Glomerular visceral epithelial cell (primary cell): ENCODE measurements at regions not wholly inside any gene's neighbourhood (a gene's known extent, or its start where the extent isn't known, plus 50 kb on each side); places are given as distances from the start of the nearest gene placed in this dataset.
"Not testable (repeated sequence)": the region's sequence is repeated elsewhere in the genome, so short reads cannot be mapped to it uniquely, and the experiment has no call there.

Experiments used
- DNase-seq: peaks from one replicate; pipeline ENCODE4 v3.0.0-alpha.2; 2016; ENCODE audit errors: extremely low spot score

GRCh38 chr14:105917136-105917932 lies 391.0 kb downstream of the TMEM121 start:
- not testable (repeated sequence) for DNase-seq

- DNase-seq: no peak
These were observed 391.6 kb downstream of the TMEM121 start for GRCh38 chr14:105917933-105918436.

- DNase-seq: no peak
These were observed 392.3 kb downstream of the TMEM121 start for GRCh38 chr14:105918496-105919262.

- no peak for DNase-seq
These were observed 393.2 kb downstream of the TMEM121 start for GRCh38 chr14:105919458-105920150.

GRCh38 chr14:105920151-105920700 lies 393.8 kb downstream of the TMEM121 start:
- DNase-seq: not testable (repeated sequence)

- DNase-seq: not testable (repeated sequence)
These were observed 394.7 kb downstream of the TMEM121 start for GRCh38 chr14:105920803-105921755.

GRCh38 chr14:105921781-105922180 lies 395.4 kb downstream of the TMEM121 start:
- not testable (repeated sequence) for DNase-seq

- not testable (repeated sequence) for DNase-seq
These were observed 397.3 kb downstream of the TMEM121 start for GRCh38 chr14:105923520-105924191.

GRCh38 chr14:105924951-105925591 lies 398.7 kb downstream of the TMEM121 start:
- DNase-seq: no peak

GRCh38 chr14:105925615-105926372 lies 399.4 kb downstream of the TMEM121 start:
- no peak for DNase-seq

- no peak for DNase-seq
These were observed 400.2 kb downstream of the TMEM121 start for GRCh38 chr14:105926373-105927095.

GRCh38 chr14:105927096-105928060 lies 401.0 kb downstream of the TMEM121 start:
- DNase-seq: no peak

- not testable (repeated sequence) for DNase-seq
These were observed 402.1 kb downstream of the TMEM121 start for GRCh38 chr14:105928171-105929111.

- DNase-seq: no peak
These were observed 403.1 kb downstream of the TMEM121 start for GRCh38 chr14:105929327-105930081.

- no peak for DNase-seq
These were observed 404.2 kb downstream of the TMEM121 start for GRCh38 chr14:105930572-105930971.
